ENCODE measurements at regions not wholly inside any gene's neighbourhood (a gene's known extent, or its start where the extent isn't known, plus 50 kb on each side); places are given as distances from the start of the nearest gene placed in this dataset.
"Not testable (repeated sequence)": the region's sequence is repeated elsewhere in the genome, so short reads cannot be mapped to it uniquely, and the experiment has no call there.

DNA sequence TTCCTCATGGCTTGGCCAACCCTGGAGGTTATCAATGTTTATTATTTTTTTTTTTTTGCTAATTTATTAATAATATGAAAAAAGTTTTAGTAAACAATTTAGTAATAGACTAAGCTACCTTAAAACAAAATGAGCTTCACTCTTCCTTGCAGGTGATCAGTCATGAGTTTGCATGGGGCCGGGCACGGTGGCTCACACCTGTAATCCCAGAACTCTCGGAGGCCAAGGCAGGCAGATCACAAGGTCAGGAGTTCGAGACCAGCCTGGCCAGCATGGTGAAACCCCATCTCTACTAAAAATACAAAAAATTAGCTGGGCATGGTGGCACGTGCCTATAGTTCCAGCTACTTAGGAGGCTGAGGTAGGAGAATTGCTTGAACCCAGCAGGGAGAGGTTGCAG, 103.4 kb upstream of the LARP1 start:
- H3K9ac ChIP-seq (ENCODE audit: insufficient read depth, low read depth, low read length); ATAC-seq; DNase-seq (ENCODE audit: low spot score); H3K4me2 ChIP-seq (ENCODE audit: low read depth, low read length); H3K27ac ChIP-seq (ENCODE audit: extremely low read length, insufficient read depth, low read length); H3K4me3 ChIP-seq (replicated peaks in 1 of 3; ENCODE audit: insufficient read depth in 1 of 3, low read depth in 2 of 3, low read length in 3 of 3); H3K36me3 ChIP-seq (replicated peaks in 1 of 2; ENCODE audit: control insufficient read depth in 1 of 2, insufficient read depth in 2 of 2, low read length in 2 of 2); BruUV-seq (replicated peaks); FAIRE-seq; H3K79me2 ChIP-seq (ENCODE audit: insufficient read depth, low read length); POLR2A ChIA-PET; H3K9me3 ChIP-seq (ENCODE audit: low read length); H3K27me3 ChIP-seq (ENCODE audit: control insufficient read depth in 1 of 2, insufficient read depth in 2 of 2, low read length in 2 of 2); H4K20me1 ChIP-seq (ENCODE audit: insufficient read depth, low read length); H2AFZ ChIP-seq (ENCODE audit: low read length): not testable (repeated sequence)
- H3K4me1 ChIP-seq (ENCODE audit: insufficient read depth, low read length), result peaks cover 54% of the 10 kb centered on the region
- CTCF ChIA-PET (ENCODE audit: low intra/inter-chr PET ratio, low total read pairs), result interaction anchor here (3.1 kb wide), 1 partner anchor 160 kb away, joined by 29 read pairs; no protein-coding TSS in a partner anchor
- intact Hi-C loops (cut with micrococcal nuclease; ENCODE audit: unreplicated experiment) (loop anchor here (5.0 to 10.0 kb wide), 3 partner anchors 63 to 206 kb away; partner anchors contain the start of genes CNOT8 and LARP1), in situ Hi-C loops (cut with HindIII; ENCODE audit: extremely low pct_ligation_motif_present, low pct_unique_long_range_greater_than_20kb) (loop anchor here (10.0 kb wide), 1 partner anchor 103 kb away; the partner anchor contains the start of gene LARP1)
- WGBS (ENCODE audit: low lambda C conversion rate), result 97% methylated on average over 5 of the region's 5 CpGs

GRCh38 chr5:154648706-154649105, 106.5 kb upstream of the LARP1 start:
- WGBS (ENCODE audit: low lambda C conversion rate), result 94% methylated on average over 9 of the region's 9 CpGs
- H3K4me2 ChIP-seq (ENCODE audit: low read depth, low read length), result no peak overlapping the region
- peaks cover 69% of the 10 kb centered on the region for H3K4me1 ChIP-seq (ENCODE audit: insufficient read depth, low read length)
- H3K27me3 ChIP-seq (ENCODE audit: control insufficient read depth in 1 of 2, insufficient read depth in 2 of 2, low read length in 2 of 2), result no peaks in the 10 kb centered on the region
- H3K36me3 ChIP-seq (replicated peaks in 1 of 2; ENCODE audit: control insufficient read depth in 1 of 2, insufficient read depth in 2 of 2, low read length in 2 of 2), result no peaks in the 10 kb centered on the region
- intact Hi-C loops (cut with micrococcal nuclease; ENCODE audit: unreplicated experiment), result loop anchor here (10.0 kb wide), 1 partner anchor 356 kb away; no protein-coding TSS in a partner anchor
- BruUV-seq (replicated peaks), result no TSS peak
- H3K9me3 ChIP-seq (ENCODE audit: low read length), result no peaks in the 10 kb centered on the region
- H3K27ac ChIP-seq (ENCODE audit: extremely low read length, insufficient read depth, low read length), result no peak overlapping the region
- in situ Hi-C loops (cut with HindIII; ENCODE audit: extremely low pct_ligation_motif_present, low pct_unique_long_range_greater_than_20kb), result loop anchor here (5.0 to 10.0 kb wide), 2 partner anchors 164 to 356 kb away; no protein-coding TSS in a partner anchor
- ChIA-PET CTCF (ENCODE audit: low intra/inter-chr PET ratio, low total read pairs) (no interaction called here), POLR2A (no interaction called here)
- ATAC-seq (no peak), DNase-seq (ENCODE audit: low spot score) (no peak), FAIRE-seq (no peak)
- H4K20me1 ChIP-seq (ENCODE audit: insufficient read depth, low read length), result no peaks in the 10 kb centered on the region
- TF ChIP-seq CEBPB (IDR thresholded peaks at IDR 0.05; ENCODE audit: borderline replicate concordance, low read depth, low read length) (peak; percentile 90), CEBPG (CRISPR knock-in tag; IDR thresholded peaks at IDR 0.05) (peak; percentile 53), YEATS4 (CRISPR knock-in tag; IDR thresholded peaks at IDR 0.05; ENCODE audit: borderline replicate concordance) (no peak)
- no peak overlapping the region for H3K4me3 ChIP-seq (replicated peaks in 1 of 3; ENCODE audit: insufficient read depth in 1 of 3, low read depth in 2 of 3, low read length in 3 of 3)
- H3K79me2 ChIP-seq (ENCODE audit: insufficient read depth, low read length), result no peaks in the 10 kb centered on the region
- no peak overlapping the region for H3K9ac ChIP-seq (ENCODE audit: insufficient read depth, low read depth, low read length)
- H2AFZ ChIP-seq (ENCODE audit: low read length), result no peak overlapping the region
